Upper lobe of left lung (tissue), 4 donors: ENCODE measurements at regions not wholly inside any gene's neighbourhood (a gene's known extent, or its start where the extent isn't known, plus 50 kb on each side); places are given as distances from the start of the nearest gene placed in this dataset.

Experiments used
- CTCF ChIP-seq, 6 experiments: fragments of 450-650 bp in 4 of 6; fragments of 200-600 bp in 2 of 6; sonication (generic) in 2 of 6; IDR thresholded peaks; one replicate each; pipeline ENCODE4 v1.5.1; 2016 to 2019; ENCODE audit warnings: antibody characterized with exemption in 6 of 6
- EP300 ChIP-seq, 4 donors: sonication (generic); formaldehyde crosslinking; IDR thresholded peaks; one replicate each; pipeline ENCODE4 v1.5.1; 2017; ENCODE audit warnings: antibody characterized with exemption in 4 of 4, control low read depth in 2 of 4
- POLR2A ChIP-seq, 4 donors: fragments of 450-650 bp; IDR thresholded peaks; one replicate each; pipeline ENCODE4 v1.5.1; 2016 to 2017; ENCODE audit warnings: antibody characterized with exemption in 4 of 4, mild to moderate bottlenecking in 2 of 4
- POLR2AphosphoS5 ChIP-seq, 2 donors: sonication (generic); formaldehyde crosslinking; IDR thresholded peaks; one replicate each; pipeline ENCODE4 v1.5.1; 2017; ENCODE audit warnings: antibody characterized with exemption in 2 of 2

- TF ChIP-seq CTCF (IDR thresholded peaks at IDR 0.05): no peak
- TF ChIP-seq POLR2AphosphoS5 (IDR thresholded peaks at IDR 0.05): no peak
- TF ChIP-seq EP300 (IDR thresholded peaks at IDR 0.05): no peak
- no peak for TF ChIP-seq POLR2A (IDR thresholded peaks at IDR 0.05)
Measured at GRCh38 chr2:180905002-180905401, 75.4 kb upstream of the UBE2E3 start.
